ENCODE measurements at regions not wholly inside any gene's neighbourhood (a gene's known extent, or its start where the extent isn't known, plus 50 kb on each side); places are given as distances from the start of the nearest gene placed in this dataset.
A peak's percentile ranks its signal among the peaks of the same experiment; 100 is the strongest.

GRCh38 chr4:136009258-136009832 is 1522.9 kb downstream of the PCDH18 start:
- H3K4me3 ChIP-seq = no peak overlapping the region
- 71 to 86% methylated on average over 2 to 6 of the region's 6 CpGs for WGBS, 2 donors
- no peaks in the 10 kb centered on the region for H3K27me3 ChIP-seq
- ATAC-seq (ENCODE audit: low FRiP score in 2 of 2) (no peak), DNase-seq (no peak)
- TF ChIP-seq POLR2AphosphoS5 (IDR thresholded peaks at IDR 0.05) = no peak
- TF ChIP-seq, protein P1, sequence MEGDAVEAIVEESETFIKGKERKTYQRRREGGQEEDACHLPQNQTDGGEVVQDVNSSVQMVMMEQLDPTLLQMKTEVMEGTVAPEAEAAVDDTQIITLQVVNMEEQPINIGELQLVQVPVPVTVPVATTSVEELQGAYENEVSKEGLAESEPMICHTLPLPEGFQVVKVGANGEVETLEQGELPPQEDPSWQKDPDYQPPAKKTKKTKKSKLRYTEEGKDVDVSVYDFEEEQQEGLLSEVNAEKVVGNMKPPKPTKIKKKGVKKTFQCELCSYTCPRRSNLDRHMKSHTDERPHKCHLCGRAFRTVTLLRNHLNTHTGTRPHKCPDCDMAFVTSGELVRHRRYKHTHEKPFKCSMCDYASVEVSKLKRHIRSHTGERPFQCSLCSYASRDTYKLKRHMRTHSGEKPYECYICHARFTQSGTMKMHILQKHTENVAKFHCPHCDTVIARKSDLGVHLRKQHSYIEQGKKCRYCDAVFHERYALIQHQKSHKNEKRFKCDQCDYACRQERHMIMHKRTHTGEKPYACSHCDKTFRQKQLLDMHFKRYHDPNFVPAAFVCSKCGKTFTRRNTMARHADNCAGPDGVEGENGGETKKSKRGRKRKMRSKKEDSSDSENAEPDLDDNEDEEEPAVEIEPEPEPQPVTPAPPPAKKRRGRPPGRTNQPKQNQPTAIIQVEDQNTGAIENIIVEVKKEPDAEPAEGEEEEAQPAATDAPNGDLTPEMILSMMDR (IDR thresholded peaks at IDR 0.05) = no peak
- TF ChIP-seq EP300 (IDR thresholded peaks at IDR 0.05) = no peak
- TF ChIP-seq POLR2A (IDR thresholded peaks at IDR 0.05) = no peak
- no peaks in the 10 kb centered on the region for H3K36me3 ChIP-seq
- H3K4me1 ChIP-seq = no peaks in the 10 kb centered on the region
- H3K27ac ChIP-seq = no peak overlapping the region
- no peaks in the 10 kb centered on the region for H3K9me3 ChIP-seq

DNA sequence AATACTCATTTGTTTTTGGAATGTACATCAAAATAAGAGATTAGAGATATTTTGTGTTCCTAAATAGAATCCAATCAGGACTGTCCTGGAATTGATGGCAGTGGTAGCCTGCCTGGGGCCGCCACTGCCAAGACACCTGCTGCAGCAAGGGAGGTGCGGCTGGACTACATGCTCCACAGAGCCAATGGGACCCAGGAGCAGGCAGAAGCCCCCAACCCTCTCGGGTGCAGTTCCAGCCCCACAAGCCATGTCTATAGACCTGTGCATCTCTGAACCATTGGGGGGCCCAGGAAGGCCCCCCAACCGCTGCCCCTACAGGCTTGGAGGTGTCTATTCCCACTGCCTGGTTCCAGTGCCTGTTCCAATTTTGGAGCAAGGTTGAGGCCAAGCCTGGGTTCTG is 1524.3 kb downstream of the PCDH18 start:
- Histone ChIP-seq H3K4me1 (no peaks in the 10 kb centered on the region), H3K27ac (no peak overlapping the region), H3K36me3 (no peaks in the 10 kb centered on the region), H3K9me3 (no peaks in the 10 kb centered on the region), H3K27me3 (no peaks in the 10 kb centered on the region), H3K4me3 (no peak overlapping the region)
- 75 to 81% methylated on average over 3 to 4 of the region's 4 CpGs for WGBS, 2 donors
- DNase-seq = peak in 1 of 2 donors; percentile 22
- ATAC-seq (ENCODE audit: low FRiP score in 2 of 2) = peak in 1 of 2 donors; percentile 10
- TF ChIP-seq POLR2A (IDR thresholded peaks at IDR 0.05) (no peak), EP300 (IDR thresholded peaks at IDR 0.05) (no peak), POLR2AphosphoS5 (IDR thresholded peaks at IDR 0.05) (no peak)
- TF ChIP-seq, protein P1 (IDR thresholded peaks at IDR 0.05) = no peak

DNA sequence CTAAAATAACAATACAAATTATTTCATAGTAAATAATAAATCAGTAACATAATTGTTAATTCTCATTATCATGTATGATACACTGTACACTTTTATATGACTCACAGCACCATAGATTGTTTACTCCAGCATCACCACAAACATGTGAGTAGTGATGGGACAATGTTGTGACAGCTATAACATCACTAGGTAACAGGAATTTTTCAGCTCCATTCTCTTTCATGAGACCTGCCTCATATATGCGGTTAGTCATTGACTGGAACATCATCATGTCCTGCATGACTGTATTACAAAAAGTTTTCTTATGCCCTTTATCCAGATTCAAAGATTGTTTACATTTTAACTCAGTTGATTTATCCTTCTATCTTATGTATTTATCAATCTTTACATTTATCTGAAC is 1530.0 kb downstream of the PCDH18 start:
- Histone ChIP-seq H3K27me3 (no peaks in the 10 kb centered on the region), H3K36me3 (no peaks in the 10 kb centered on the region), H3K4me3 (no peak overlapping the region), H3K4me1 (no peaks in the 10 kb centered on the region), H3K27ac (no peak overlapping the region), H3K9me3 (no peaks in the 10 kb centered on the region)
- WGBS, 2 donors = 97 to 100% methylated on average over 1 of the region's 1 CpG
- DNase-seq (no peak), ATAC-seq (ENCODE audit: low FRiP score in 2 of 2) (no peak)
- no peak for TF ChIP-seq POLR2AphosphoS5 (IDR thresholded peaks at IDR 0.05)
- TF ChIP-seq POLR2A (IDR thresholded peaks at IDR 0.05) = no peak
- TF ChIP-seq EP300 (IDR thresholded peaks at IDR 0.05) = no peak
- TF ChIP-seq, protein P1 (IDR thresholded peaks at IDR 0.05) = no peak

GRCh38 chr4:136001791-136002190 is 1530.5 kb downstream of the PCDH18 start:
- Histone ChIP-seq H3K27ac (no peak overlapping the region), H3K4me1 (no peaks in the 10 kb centered on the region), H3K36me3 (no peaks in the 10 kb centered on the region), H3K4me3 (no peak overlapping the region), H3K9me3 (no peaks in the 10 kb centered on the region), H3K27me3 (no peaks in the 10 kb centered on the region)
- 77 to 78% methylated on average over 2 of the region's 2 CpGs for WGBS, 2 donors
- ATAC-seq (ENCODE audit: low FRiP score in 2 of 2) (no peak), DNase-seq (no peak)
- TF ChIP-seq POLR2AphosphoS5 (IDR thresholded peaks at IDR 0.05) = no peak
- TF ChIP-seq, protein P1 (IDR thresholded peaks at IDR 0.05) = no peak
- TF ChIP-seq EP300 (IDR thresholded peaks at IDR 0.05) = no peak
- no peak for TF ChIP-seq POLR2A (IDR thresholded peaks at IDR 0.05)

GRCh38 chr4:136000246-136000645 is 1532.0 kb downstream of the PCDH18 start:
- no peaks in the 10 kb centered on the region for H3K4me1 ChIP-seq
- ATAC-seq (ENCODE audit: low FRiP score in 2 of 2) (no peak), DNase-seq (no peak)
- H3K36me3 ChIP-seq = no peaks in the 10 kb centered on the region
- H3K9me3 ChIP-seq = no peaks in the 10 kb centered on the region
- WGBS, 2 donors = 56 to 79% methylated on average over 1 of the region's 1 CpG
- no peak overlapping the region for H3K27ac ChIP-seq
- no peaks in the 10 kb centered on the region for H3K27me3 ChIP-seq
- TF ChIP-seq POLR2A (IDR thresholded peaks at IDR 0.05) = no peak
- TF ChIP-seq, protein P1 (IDR thresholded peaks at IDR 0.05) = no peak
- TF ChIP-seq POLR2AphosphoS5 (IDR thresholded peaks at IDR 0.05) = no peak
- no peak for TF ChIP-seq EP300 (IDR thresholded peaks at IDR 0.05)
- no peak overlapping the region for H3K4me3 ChIP-seq
